H9 (cell line): ENCODE measurements at regions not wholly inside any gene's neighbourhood (a gene's known extent, or its start where the extent isn't known, plus 50 kb on each side); places are given as distances from the start of the nearest gene placed in this dataset.

Experiments
- DNase-seq: peaks from one replicate; pipeline ENCODE4 v3.0.0-alpha.2; 2017
- H2AFZ ChIP-seq: one replicate; pipeline ENCODE4 v1.6.1; 2013; ENCODE audit warnings: mild to moderate bottlenecking, low read length, control low read depth, moderate library complexity
- H2AK5ac ChIP-seq: 2 replicates; pipeline ENCODE4 v1.6.1; 2013; ENCODE audit warnings: low read length, control low read depth, mixed read lengths; ENCODE audit not compliant: insufficient read length
- H2BK120ac ChIP-seq: one replicate; pipeline ENCODE4 v1.6.1; 2013; ENCODE audit warnings: low read depth, mild to moderate bottlenecking, low read length, control low read depth, inconsistent platforms; ENCODE audit not compliant: poor library complexity, severe bottlenecking
- H2BK12ac ChIP-seq: 2 replicates; pipeline ENCODE4 v1.6.1; 2013; ENCODE audit warnings: low read length, control low read depth, mixed read lengths, low read depth; ENCODE audit not compliant: insufficient read length
- H2BK15ac ChIP-seq: 2 replicates; pipeline ENCODE4 v1.6.1; 2013; ENCODE audit warnings: low read depth, low read length, control low read depth
- H2BK20ac ChIP-seq: one replicate; pipeline ENCODE4 v1.6.1; 2013; ENCODE audit warnings: low read depth, mild to moderate bottlenecking, low read length, control low read depth, inconsistent platforms; ENCODE audit not compliant: poor library complexity, severe bottlenecking
- H2BK5ac ChIP-seq: 2 replicates; pipeline ENCODE4 v1.6.1; 2013; ENCODE audit warnings: low read length, control low read depth, mixed read lengths; ENCODE audit not compliant: insufficient read length
- H3K14ac ChIP-seq: 2 replicates; pipeline ENCODE4 v1.6.1; 2013; ENCODE audit warnings: low read length, control low read depth; ENCODE audit not compliant: insufficient read depth
- H3K18ac ChIP-seq: 2 replicates; pipeline ENCODE4 v1.6.1; 2013; ENCODE audit warnings: low read depth, mild to moderate bottlenecking, mixed read lengths, low read length, control low read depth; ENCODE audit not compliant: insufficient read length
- H3K23ac ChIP-seq: 2 replicates; pipeline ENCODE4 v1.6.1; 2013; ENCODE audit warnings: low read length, control low read depth, mixed read lengths, low read depth; ENCODE audit not compliant: insufficient read length
- H3K23me2 ChIP-seq: 2 replicates; pipeline ENCODE4 v1.6.1; 2013; ENCODE audit warnings: low read depth, mild to moderate bottlenecking, mixed read lengths, low read length, control low read depth; ENCODE audit not compliant: insufficient read length, poor library complexity, severe bottlenecking
- H3K27ac ChIP-seq: 2 replicates; pipeline ENCODE4 v1.5.1; 2013; ENCODE audit warnings: low read length, control low read depth, mixed read lengths, low read depth; ENCODE audit not compliant: insufficient read length
- H3K27me3 ChIP-seq: 2 replicates; pipeline ENCODE4 v1.6.1; 2013; ENCODE audit warnings: low read length, control low read depth, inconsistent platforms; ENCODE audit not compliant: insufficient read depth
- H3K4ac ChIP-seq: 2 replicates; pipeline ENCODE4 v1.6.1; 2013; ENCODE audit warnings: low read depth, mild to moderate bottlenecking, control low read depth, inconsistent platforms, low read length, moderate library complexity
- H3K4me1 ChIP-seq: 2 replicates; pipeline ENCODE4 v1.6.1; 2013; ENCODE audit warnings: low read length, control low read depth, inconsistent platforms; ENCODE audit not compliant: insufficient read depth
- H3K4me2 ChIP-seq: 2 replicates; pipeline ENCODE4 v1.6.1; 2013; ENCODE audit warnings: low read length, control low read depth, mixed read lengths; ENCODE audit not compliant: insufficient read length, insufficient read depth
- H3K56ac ChIP-seq: 2 replicates; pipeline ENCODE4 v1.6.1; 2013; ENCODE audit warnings: low read depth, mild to moderate bottlenecking, mixed read lengths, low read length, control low read depth; ENCODE audit not compliant: insufficient read length
- H3K79me1 ChIP-seq: 2 replicates; pipeline ENCODE4 v1.6.1; 2013; ENCODE audit warnings: low read depth, mild to moderate bottlenecking, moderate library complexity, low read length, control low read depth, inconsistent platforms; ENCODE audit not compliant: insufficient read depth, poor library complexity, severe bottlenecking
- H3K79me2 ChIP-seq: 2 replicates; pipeline ENCODE4 v1.6.1; 2013; ENCODE audit warnings: low read length, control low read depth, inconsistent platforms; ENCODE audit not compliant: insufficient read depth
- H3K9ac ChIP-seq: 2 replicates; pipeline ENCODE4 v1.6.1; 2013; ENCODE audit warnings: low read length, control low read depth, mixed read lengths; ENCODE audit not compliant: insufficient read length; ENCODE audit errors: extremely low read depth
- H3K9me3 ChIP-seq: one replicate; pipeline ENCODE4 v1.6.1; 2013; ENCODE audit warnings: low read depth, low read length, inconsistent platforms; ENCODE audit not compliant: control insufficient read depth
- H3T11ph ChIP-seq: one replicate; pipeline ENCODE4 v1.6.1; 2013; ENCODE audit warnings: mild to moderate bottlenecking, low read length, control low read depth, inconsistent platforms
- H4K20me1 ChIP-seq: one replicate; pipeline ENCODE4 v1.6.1; 2013; ENCODE audit not compliant: control insufficient read depth, insufficient read length, insufficient read depth
- H4K5ac ChIP-seq: 2 replicates; pipeline ENCODE4 v1.6.1; 2013; ENCODE audit warnings: low read depth, mild to moderate bottlenecking, mixed read lengths, low read length, control low read depth; ENCODE audit not compliant: insufficient read length
- H4K8ac ChIP-seq: replicated peaks from 2 replicates; pipeline ENCODE4 v1.6.1; 2013; ENCODE audit warnings: low read length, control low read depth, mixed read lengths, low read depth; ENCODE audit not compliant: insufficient read length
- H4K91ac ChIP-seq: 2 replicates; pipeline ENCODE4 v1.6.1; 2013; ENCODE audit warnings: low read depth, mild to moderate bottlenecking, moderate library complexity, mixed read lengths, low read length, control low read depth; ENCODE audit not compliant: insufficient read length
- H3K27ac Mint-ChIP-seq, 3 experiments: 2 replicates in 2 of 3; 3 replicates in 1 of 3; pipeline ENCODE4 v1.8.0; 2020 to 2021; ENCODE audit warnings: mixed read lengths in 3 of 3, mild to moderate bottlenecking in 1 of 3, moderate library complexity in 1 of 3
- H3K27me3 Mint-ChIP-seq: 2 replicates; pipeline ENCODE4 v1.8.0; 2021; ENCODE audit warnings: low read depth, mild to moderate bottlenecking, moderate library complexity, mixed read lengths
- H3K36me3 Mint-ChIP-seq, 3 experiments: 2 replicates in 2 of 3; 3 replicates in 1 of 3; pipeline ENCODE4 v1.8.0; 2020 to 2021; ENCODE audit warnings: low read depth in 3 of 3, mixed read lengths in 3 of 3; ENCODE audit not compliant: insufficient read depth in 1 of 3
- H3K4me1 Mint-ChIP-seq, 2 experiments: 2 replicates each; pipeline ENCODE4 v1.8.0; 2020; ENCODE audit warnings: mixed read lengths in 2 of 2
- H3K4me3 Mint-ChIP-seq, 2 experiments: 2 replicates in 1 of 2; 3 replicates in 1 of 2; pipeline ENCODE4 v1.8.0; 2020 to 2021; ENCODE audit warnings: mild to moderate bottlenecking in 2 of 2, mixed read lengths in 2 of 2, moderate library complexity in 1 of 2
- H3K9me3 Mint-ChIP-seq, 2 experiments: 2 replicates in 1 of 2; 3 replicates in 1 of 2; pipeline ENCODE4 v1.8.0; 2020; ENCODE audit warnings: mild to moderate bottlenecking in 2 of 2, mixed read lengths in 2 of 2, moderate library complexity in 1 of 2
- CTCF ChIP-seq: fragments of 200-600 bp; sonication (generic); conservative IDR thresholded peaks from 3 replicates; pipeline ENCODE4 v1.8.0; 2021; ENCODE audit warnings: antibody characterized with exemption, mild to moderate bottlenecking
- WGBS: extraction: QIAGEN DNeasy Blood & Tissue Kit; methylation state at CpG from one replicate; pipeline ENCODE4 v1.1.7; 2013; ENCODE audit warnings: missing lambda C conversion rate, low lambda C conversion rate, mixed read lengths; ENCODE audit not compliant: insufficient read length; ENCODE audit errors: extremely low coverage; 5-methylcytosine and 5-hydroxymethylcytosine counted together

- Mint-ChIP-seq H3K27me3 (no peaks in the 10 kb centered on the region), H3K4me1 (no peaks in the 10 kb centered on the region), H3K27ac (no peak overlapping the region), H3K36me3 (peaks cover 0 to 6% (median 2%) of the 10 kb centered on the region in 3 experiments; a peak in 1 of 7 replicates), H3K9me3 (peaks cover 0 to 3% of the 10 kb centered on the region in 2 experiments; a peak in 3 of 5 replicates), H3K4me3 (no peak overlapping the region)
- Histone ChIP-seq H3K4me2 (no peak overlapping the region), H3K9me3 (no peaks in the 10 kb centered on the region), H3K23me2 (no peaks in the 10 kb centered on the region), H3K4me1 (no peaks in the 10 kb centered on the region), H2BK12ac (no peak overlapping the region), H3K27me3 (no peaks in the 10 kb centered on the region), H3K27ac (no peak overlapping the region), H4K91ac (no peak overlapping the region), H4K5ac (no peak overlapping the region), H3T11ph (no peak overlapping the region), H4K8ac (no peak overlapping the region), H3K4ac (no peak overlapping the region), H3K9ac (no peak overlapping the region), H3K56ac (no peak overlapping the region), H2AK5ac (no peak overlapping the region), H2BK120ac (no peak overlapping the region), H3K23ac (no peak overlapping the region), H4K20me1 (no peaks in the 10 kb centered on the region), H3K79me2 (no peaks in the 10 kb centered on the region), H2BK15ac (no peak overlapping the region), H2BK5ac (no peak overlapping the region), H2BK20ac (no peak overlapping the region), H3K79me1 (no peaks in the 10 kb centered on the region), H3K18ac (no peak overlapping the region), H2AFZ (no peak overlapping the region), H3K14ac (no peak overlapping the region)
- no CpG with 5 or more reads among the region's 14 CpGs for WGBS
- DNase-seq, result no peak
- TF ChIP-seq CTCF, result no peak
Observed at GRCh38 chr4:175146799-175147198, 228.6 kb downstream of the ADAM29 start.
